SK-N-SH (cell line): ENCODE measurements at regions not wholly inside any gene's neighbourhood (a gene's known extent, or its start where the extent isn't known, plus 50 kb on each side); places are given as distances from the start of the nearest gene placed in this dataset.
A peak's percentile ranks its signal among the peaks of the same experiment; 100 is the strongest.

Experiments
- CTCF ChIA-PET: fragments of 300-600, 350-600 bp; formaldehyde crosslinking; extraction: SDS; loops from one replicate; lab custom pipeline; 2021; lab: Yijun Ruan, JAX
- POLR2A ChIA-PET: fragments of 350-600 bp; sonication (Branson Sonifier 250); formaldehyde crosslinking; extraction: SDS; loops from one replicate; lab custom pipeline; 2020; ENCODE audit warnings: antibody characterized with exemption, inconsistent platforms; lab: Yijun Ruan, JAX
- DNase-seq: peaks from one replicate; pipeline ENCODE4 v3.0.0; 2012
- H2AFZ ChIP-seq: fragments of 200-600 bp; sonication (generic); 2 replicates; pipeline ENCODE4 v1.8.1; 2016; ENCODE audit warnings: antibody characterized with exemption, mild to moderate bottlenecking, low read depth
- H3F3A ChIP-seq: fragments of 200-600 bp; sonication (generic); replicated peaks from 2 replicates; pipeline ENCODE3; 2016; ENCODE audit warnings: antibody characterized with exemption, mild to moderate bottlenecking; ENCODE audit not compliant: insufficient read depth
- H3K27ac ChIP-seq, 2 experiments: fragments of 200-500 bp in 1 of 2; fragments of 200-600 bp in 1 of 2; sonication (Bioruptor generic) in 1 of 2; sonication (generic), shearing (Covaris generic) in 1 of 2; 2 replicates each; pipeline versions ENCODE4 v1.5.1 to v1.6.1; 2014 to 2016; ENCODE audit warnings: low read depth in 2 of 2, inconsistent platforms in 1 of 2, low read length in 1 of 2, mild to moderate bottlenecking in 1 of 2, mixed read lengths in 1 of 2
- H3K27me3 ChIP-seq: fragments of 200-600 bp; sonication (generic), shearing (Covaris generic); 2 replicates; pipeline ENCODE4 v1.6.1; 2016; ENCODE audit warnings: mixed run types; ENCODE audit not compliant: insufficient read depth
- H3K36me3 ChIP-seq, 2 experiments: fragments of 200-500 bp in 1 of 2; fragments of 200-600 bp in 1 of 2; sonication (Bioruptor generic) in 1 of 2; sonication (generic) in 1 of 2; replicated peaks in 1 of 2; 2 replicates each; pipeline versions ENCODE3 to v1.5.1; 2014 to 2016; ENCODE audit warnings: low read length in 1 of 2, mild to moderate bottlenecking in 1 of 2; ENCODE audit not compliant: insufficient read depth in 2 of 2, control insufficient read depth in 1 of 2
- H3K4me1 ChIP-seq, 2 experiments: fragments of 200-500 bp in 1 of 2; fragments of 200-600 bp in 1 of 2; sonication (Bioruptor generic) in 1 of 2; sonication (generic), shearing (Covaris generic) in 1 of 2; 2 replicates each; pipeline versions ENCODE4 v1.5.1 to v1.6.1; 2014 to 2016; ENCODE audit warnings: low read depth in 1 of 2, low read length in 1 of 2, mixed run types in 1 of 2; ENCODE audit not compliant: insufficient read depth in 2 of 2, control insufficient read depth in 1 of 2
- H3K4me2 ChIP-seq: fragments of 200-600 bp; sonication (generic), shearing (Covaris generic); 2 replicates; pipeline ENCODE4 v1.6.1; 2017; ENCODE audit warnings: mixed run types
- H3K4me3 ChIP-seq, 2 experiments: fragments of 200-500 bp in 1 of 2; fragments of 200-600 bp in 1 of 2; sonication (Bioruptor generic) in 1 of 2; sonication (generic), shearing (Covaris generic) in 1 of 2; 2 replicates each; pipeline versions ENCODE4 v1.5.1 to v1.8.1; 2014 to 2016; ENCODE audit warnings: low read depth in 2 of 2, inconsistent platforms in 1 of 2, low read length in 1 of 2, mild to moderate bottlenecking in 1 of 2, mixed read lengths in 1 of 2, moderate library complexity in 1 of 2
- H3K79me2 ChIP-seq: fragments of 200-600 bp; sonication (generic); 2 replicates; pipeline ENCODE4 v1.8.1; 2017; ENCODE audit warnings: mild to moderate bottlenecking; ENCODE audit not compliant: insufficient read depth
- H3K9ac ChIP-seq: fragments of 200-600 bp; sonication (generic); 2 replicates; pipeline ENCODE4 v1.6.1; 2017; ENCODE audit warnings: mixed run types
- H3K9me2 ChIP-seq: fragments of 200-600 bp; sonication (generic); 2 replicates; pipeline ENCODE4 v1.6.1; 2017; ENCODE audit warnings: mixed run types
- H3K9me3 ChIP-seq: fragments of 200-600 bp; sonication (generic); 2 replicates; pipeline ENCODE4 v1.6.1; 2017; ENCODE audit warnings: mixed run types, mild to moderate bottlenecking, moderate library complexity
- H4K20me1 ChIP-seq: fragments of 200-600 bp; sonication (generic); 2 replicates; pipeline ENCODE4 v1.6.1; 2017; ENCODE audit warnings: mild to moderate bottlenecking, mixed run types; ENCODE audit not compliant: insufficient read depth
- CHD2 ChIP-seq: fragments of 150-350 bp; IDR thresholded peaks from 2 replicates; pipeline ENCODE4 v1.6.1; 2018; ENCODE audit warnings: low read length; ENCODE audit not compliant: partially characterized antibody
- CTCF ChIP-seq: fragments of 200-600 bp; sonication (generic); IDR thresholded peaks from 2 replicates; pipeline ENCODE4 v1.6.1; 2017; ENCODE audit warnings: antibody characterized with exemption, mild to moderate bottlenecking, moderate library complexity
- EZH2phosphoT487 ChIP-seq: fragments of 200-600 bp; sonication (generic); IDR thresholded peaks from 2 replicates; pipeline ENCODE4 v1.6.1; 2017; ENCODE audit warnings: low read depth, mixed run types, mild to moderate bottlenecking, antibody characterized with exemption, moderate library complexity, borderline replicate concordance
- FOSL2 ChIP-seq: IDR thresholded peaks from 2 replicates; pipeline ENCODE4 v1.4.0; 2012; ENCODE audit warnings: low read depth, mild to moderate bottlenecking, moderate library complexity, borderline replicate concordance
- FOXJ3 ChIP-seq: sonication (generic); formaldehyde crosslinking; IDR thresholded peaks from 2 replicates; pipeline ENCODE4 v1.5.1; 2020; ENCODE audit warnings: mild to moderate bottlenecking, missing genetic modification reagents
- FOXM1 ChIP-seq: IDR thresholded peaks from 2 replicates; pipeline ENCODE4 v1.4.0; 2012; ENCODE audit warnings: low read depth, mild to moderate bottlenecking
- GABPA ChIP-seq: IDR thresholded peaks from 2 replicates; pipeline ENCODE4 v1.4.0; 2012; ENCODE audit warnings: low read depth, mild to moderate bottlenecking
- GATA2 ChIP-seq: sonication (generic); formaldehyde crosslinking; IDR thresholded peaks from 2 replicates; pipeline ENCODE4 v1.5.0; 2020; ENCODE audit warnings: mild to moderate bottlenecking, missing genetic modification reagents
- JUND ChIP-seq: IDR thresholded peaks from 2 replicates; pipeline ENCODE4 v1.4.0; 2012
- MEF2A ChIP-seq: IDR thresholded peaks from 2 replicates; pipeline ENCODE4 v1.4.0; 2012; ENCODE audit warnings: low read depth, borderline replicate concordance
- MXI1 ChIP-seq: IDR thresholded peaks from 2 replicates; pipeline ENCODE4 v1.6.1; 2012; ENCODE audit warnings: mild to moderate bottlenecking, low read depth, low read length, improper control_type of control experiment
- NFIC ChIP-seq: IDR thresholded peaks from 2 replicates; pipeline ENCODE4 v1.4.0; 2012; ENCODE audit warnings: borderline replicate concordance
- NRF1 ChIP-seq: IDR thresholded peaks from 2 replicates; pipeline ENCODE4 v1.6.1; 2012; ENCODE audit warnings: low read depth, mild to moderate bottlenecking, low read length
- PBX3 ChIP-seq: IDR thresholded peaks from 2 replicates; pipeline ENCODE4; 2012
- POLR2AphosphoS5 ChIP-seq: IDR thresholded peaks from 2 replicates; pipeline ENCODE4 v1.6.1; 2012; ENCODE audit warnings: low read depth, low read length
- RAD21 ChIP-seq: IDR thresholded peaks from 2 replicates; pipeline ENCODE4 v1.6.1; 2012; ENCODE audit warnings: mild to moderate bottlenecking, low read length
- RXRA ChIP-seq: IDR thresholded peaks from 2 replicates; pipeline ENCODE4 v1.4.0; 2012; ENCODE audit warnings: low read depth, mild to moderate bottlenecking, borderline replicate concordance
- SIN3A ChIP-seq: IDR thresholded peaks from 2 replicates; pipeline ENCODE4 v1.6.1; 2012; ENCODE audit warnings: low read depth, mild to moderate bottlenecking, low read length, moderate library complexity, borderline replicate concordance
- SMC3 ChIP-seq: IDR thresholded peaks from 2 replicates; pipeline ENCODE4 v1.6.1; 2012; ENCODE audit warnings: low read depth, low read length, improper control_type of control experiment
- TAF1 ChIP-seq: IDR thresholded peaks from 2 replicates; pipeline ENCODE4 v1.6.1; 2012; ENCODE audit warnings: low read depth, mild to moderate bottlenecking, low read length, moderate library complexity, borderline replicate concordance
- TCF12 ChIP-seq: IDR thresholded peaks from 2 replicates; pipeline ENCODE4 v1.4.0; 2012
- TEAD4 ChIP-seq: IDR thresholded peaks from 2 replicates; pipeline ENCODE4 v1.4.0; 2012; ENCODE audit warnings: mild to moderate bottlenecking, borderline replicate concordance; ENCODE audit not compliant: insufficient read depth
- USF2 ChIP-seq: fragments of 150-350 bp; IDR thresholded peaks from 2 replicates; pipeline ENCODE4 v1.6.1; 2017; ENCODE audit warnings: antibody characterized with exemption, low read length, low read depth, borderline replicate concordance
- YY1 ChIP-seq: IDR thresholded peaks from 2 replicates; pipeline ENCODE4 v1.4.0; 2012; ENCODE audit warnings: low read depth, mild to moderate bottlenecking
- ZBTB33 ChIP-seq: IDR thresholded peaks from 2 replicates; pipeline ENCODE4 v1.4.0; 2012; ENCODE audit warnings: low read depth, borderline replicate concordance
- WGBS: methylation state at CpG from one replicate; pipeline ENCODE4 v1.1.6; 2017; ENCODE audit warnings: low lambda C conversion rate; 5-methylcytosine and 5-hydroxymethylcytosine counted together

GRCh38 chr4:144353292-144353691 lies 212.8 kb upstream of the GYPA start (continued):
- TF ChIP-seq EZH2phosphoT487 (no peak), RXRA (no peak), FOXM1 (no peak), SIN3A (no peak), JUND (no peak), YY1 (no peak), RAD21 (no peak), TAF1 (no peak), CHD2 (no peak), NRF1 (no peak)

- Histone ChIP-seq H3K4me2 (peak overlapping the region; percentile 39; the same call in 1 of the 2 replicates), H3K27me3 (no peaks in the 10 kb centered on the region), H3K4me1 (peaks cover 0 to 17% of the 10 kb centered on the region in 2 experiments; a peak in 1 of 4 replicates)
- TF ChIP-seq RAD21, result no peak
- TF ChIP-seq JUND, result peak; percentile 29; the same call in 1 of the 2 replicates
- no peak for TF ChIP-seq CHD2
- no peak for TF ChIP-seq YY1
- no peak for TF ChIP-seq MEF2A
- peak; percentile 48 for TF ChIP-seq CTCF
- no peak for TF ChIP-seq GABPA
- TF ChIP-seq EZH2phosphoT487, result no peak
- no peak for TF ChIP-seq ZBTB33
- no peak for TF ChIP-seq FOXJ3 (CRISPR knock-in tag)
- TF ChIP-seq SMC3, result no peak
- peak; percentile 62 for TF ChIP-seq TCF12
- no peak for TF ChIP-seq POLR2AphosphoS5
- TF ChIP-seq NFIC, result peak; percentile 40; the same call in 1 of the 2 replicates
- TF ChIP-seq USF2, result no peak
- no peak for TF ChIP-seq GATA2 (CRISPR knock-in tag)
- TF ChIP-seq NRF1, result no peak
- TF ChIP-seq FOSL2, result peak; percentile 62; the same call in 1 of the 2 replicates
- no peak for TF ChIP-seq SIN3A
- no peak for TF ChIP-seq MXI1
- TF ChIP-seq PBX3, result peak; percentile 57
- TF ChIP-seq TEAD4, result 0 out of 2 replicates have a peak, but pooled peaks have one; percentile 28
Measured at GRCh38 chr4:144355811-144356757, 215.6 kb upstream of the GYPA start.

More at GRCh38 chr4:144355811-144356757, 215.6 kb upstream of the GYPA start:
- H3K36me3 ChIP-seq, result no peaks in the 10 kb centered on the region
- H4K20me1 ChIP-seq, result no peaks in the 10 kb centered on the region
- DNase-seq, result no peak
- H3K9ac ChIP-seq, result no peak overlapping the region
- H3K79me2 ChIP-seq, result no peaks in the 10 kb centered on the region
- ChIA-PET CTCF (no interaction called here), POLR2A (no interaction called here)
- no peaks in the 10 kb centered on the region for H3K9me3 ChIP-seq
- H3F3A ChIP-seq, result peaks cover 14% of the 10 kb centered on the region
- WGBS, result 1% methylated on average over 10 of the region's 10 CpGs
- peak overlapping the region in 1 of 2 experiments; percentile 5; a peak in 1 of 4 replicates for H3K4me3 ChIP-seq
- H3K9me2 ChIP-seq, result no peaks in the 10 kb centered on the region
- no peak overlapping the region for H2AFZ ChIP-seq
- H3K27ac ChIP-seq, result peak overlapping the region in 1 of 2 experiments; percentile 63; a peak in 1 of 4 replicates
